GM13976 (cell line): ENCODE measurements at regions not wholly inside any gene's neighbourhood (a gene's known extent, or its start where the extent isn't known, plus 50 kb on each side); places are given as distances from the start of the nearest gene placed in this dataset.

Source experiments
- DNase-seq: peaks from one replicate; pipeline ENCODE4 v3.0.0; 2012; ENCODE audit warnings: low spot score
- in situ Hi-C: fragments of 300-500 bp; cut with MboI; formaldehyde crosslinking; loops from one replicate; pipeline ENCODE4 v1.12.0; 2022; ENCODE audit warnings: low sequenced_read_pairs, mixed read lengths, inconsistent platforms; ENCODE audit not compliant: unreplicated experiment
- TF ChIP-seq, protein P1 (sequence below): IDR thresholded peaks from 2 replicates; pipeline ENCODE4 v1.5.1; 2012; ENCODE audit warnings: borderline replicate concordance, mild to moderate bottlenecking; ENCODE audit not compliant: insufficient read depth; ENCODE audit errors: extremely low read depth, missing control alignments, control extremely low read depth

DNA sequence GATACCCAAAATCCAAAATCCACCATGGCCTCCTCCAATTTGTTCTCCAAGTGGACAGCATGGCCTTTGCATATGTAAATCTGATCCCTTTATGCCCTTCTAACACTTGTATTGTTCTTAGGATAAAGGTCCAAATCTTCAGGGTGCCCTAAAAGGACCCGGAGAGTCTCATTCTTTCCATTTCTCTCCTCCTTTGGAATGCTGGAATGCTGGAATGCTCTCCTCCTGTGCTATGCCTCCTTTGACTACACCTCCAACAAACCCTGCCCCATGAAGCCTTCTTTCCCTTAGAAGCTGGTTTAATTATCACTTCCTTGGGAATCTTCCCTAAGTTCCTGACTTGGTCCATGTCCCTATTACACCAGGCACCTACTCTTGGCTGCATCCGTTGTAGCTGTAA, 484.8 kb upstream of the RUNX1 start:
- TF ChIP-seq, protein P1, sequence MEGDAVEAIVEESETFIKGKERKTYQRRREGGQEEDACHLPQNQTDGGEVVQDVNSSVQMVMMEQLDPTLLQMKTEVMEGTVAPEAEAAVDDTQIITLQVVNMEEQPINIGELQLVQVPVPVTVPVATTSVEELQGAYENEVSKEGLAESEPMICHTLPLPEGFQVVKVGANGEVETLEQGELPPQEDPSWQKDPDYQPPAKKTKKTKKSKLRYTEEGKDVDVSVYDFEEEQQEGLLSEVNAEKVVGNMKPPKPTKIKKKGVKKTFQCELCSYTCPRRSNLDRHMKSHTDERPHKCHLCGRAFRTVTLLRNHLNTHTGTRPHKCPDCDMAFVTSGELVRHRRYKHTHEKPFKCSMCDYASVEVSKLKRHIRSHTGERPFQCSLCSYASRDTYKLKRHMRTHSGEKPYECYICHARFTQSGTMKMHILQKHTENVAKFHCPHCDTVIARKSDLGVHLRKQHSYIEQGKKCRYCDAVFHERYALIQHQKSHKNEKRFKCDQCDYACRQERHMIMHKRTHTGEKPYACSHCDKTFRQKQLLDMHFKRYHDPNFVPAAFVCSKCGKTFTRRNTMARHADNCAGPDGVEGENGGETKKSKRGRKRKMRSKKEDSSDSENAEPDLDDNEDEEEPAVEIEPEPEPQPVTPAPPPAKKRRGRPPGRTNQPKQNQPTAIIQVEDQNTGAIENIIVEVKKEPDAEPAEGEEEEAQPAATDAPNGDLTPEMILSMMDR: no peak
- in situ Hi-C loops: no loop called here
- no peak for DNase-seq

DNA sequence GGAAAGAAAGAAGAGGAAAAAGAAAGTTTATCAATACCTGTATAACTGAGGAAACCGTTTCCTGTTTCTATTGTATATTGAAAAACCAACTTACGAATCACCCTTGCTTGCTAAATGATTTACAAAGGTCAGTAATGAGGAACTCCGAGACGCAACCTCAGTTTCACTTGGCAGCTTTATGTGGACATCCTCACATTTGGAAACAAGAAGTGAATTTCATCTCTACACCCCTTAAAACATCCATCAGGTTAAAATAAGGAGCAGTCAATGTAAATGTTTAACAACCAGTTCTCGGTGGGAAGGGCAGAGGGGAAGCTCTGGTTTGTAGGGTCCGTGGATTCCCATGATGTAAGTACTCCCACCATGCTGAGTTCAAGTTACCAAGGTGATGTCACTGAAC, 481.7 kb upstream of the RUNX1 start:
- in situ Hi-C loops: no loop called here
- DNase-seq: no peak
- TF ChIP-seq, protein P1: no peak

DNA sequence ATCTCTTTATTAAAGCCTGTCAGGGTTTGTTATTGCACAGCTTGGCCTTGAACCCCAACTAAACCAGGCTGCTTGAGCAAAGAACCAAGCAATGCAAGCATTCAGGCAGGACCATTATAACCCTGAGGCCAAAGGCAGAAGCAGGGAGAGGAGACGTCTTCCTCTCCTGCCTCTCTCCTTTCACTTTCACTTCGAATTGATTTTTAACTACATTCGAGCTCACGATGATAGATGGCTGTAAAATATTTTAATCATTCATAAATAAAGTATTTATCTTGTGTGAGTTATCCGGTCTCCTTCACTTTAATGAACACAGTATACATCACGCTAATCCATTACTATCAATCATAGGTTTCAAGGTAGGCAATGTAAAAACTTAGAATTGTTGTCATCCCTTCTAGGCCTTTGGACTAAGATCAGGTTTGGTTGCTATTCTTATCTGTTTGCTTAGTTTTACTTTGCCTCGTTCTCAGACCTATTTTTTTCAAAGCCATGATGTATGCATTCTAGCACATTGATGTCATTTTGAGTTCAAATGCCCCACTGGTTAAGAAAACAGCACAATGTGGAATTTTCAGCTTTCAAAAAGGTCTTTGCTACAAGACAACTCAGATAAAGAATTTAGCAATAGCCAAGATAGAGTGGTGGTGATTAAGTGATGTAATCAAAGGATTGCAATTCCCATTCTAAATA, 480.2 kb upstream of the RUNX1 start:
- in situ Hi-C loops: no loop called here
- TF ChIP-seq, protein P1: no peak
- peak; percentile 50 for DNase-seq

DNA sequence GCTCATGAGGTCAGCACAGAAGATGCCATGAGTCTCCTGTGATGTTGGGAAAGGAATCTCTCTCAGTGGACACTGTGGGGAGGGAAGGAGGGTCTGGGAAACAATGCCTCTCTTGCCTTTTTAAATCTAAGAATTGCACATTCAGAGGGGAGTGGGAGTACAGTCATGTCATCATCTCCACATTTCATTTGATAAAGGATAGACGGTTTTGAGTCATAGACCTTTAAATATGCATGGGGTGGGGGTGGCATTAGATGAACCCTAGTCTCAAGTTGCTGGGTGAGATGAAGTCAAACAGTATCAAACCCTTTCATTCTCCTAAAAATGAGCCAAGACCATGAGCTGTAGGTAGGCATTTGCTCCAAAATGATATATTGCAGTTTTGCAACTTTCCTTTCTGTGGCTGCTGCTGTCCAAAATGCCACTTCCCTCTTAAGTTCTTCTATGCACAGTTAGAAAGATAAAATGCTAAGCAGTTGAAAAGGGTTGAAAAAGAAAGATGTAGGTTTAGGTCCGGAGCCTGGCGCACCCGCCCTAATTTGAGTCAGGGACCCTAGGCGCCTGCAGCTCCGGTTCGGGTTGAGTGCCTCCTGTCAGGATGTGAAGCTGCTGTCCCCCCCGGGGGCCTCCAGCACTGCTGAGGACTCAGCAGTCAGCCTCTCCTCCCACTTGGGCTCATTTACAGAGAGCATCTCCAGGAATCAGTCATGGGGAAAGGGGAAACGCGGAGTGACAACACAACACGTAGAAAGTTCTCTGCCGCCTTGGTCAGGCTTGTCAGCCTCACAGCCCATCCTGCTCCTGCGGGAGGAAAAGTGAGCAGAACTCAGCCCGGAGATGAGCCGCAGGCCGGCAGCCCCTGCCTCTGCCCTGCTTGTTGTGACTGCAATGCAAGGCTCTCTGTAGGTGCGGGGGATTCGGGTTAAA, 479.3 kb upstream of the RUNX1 start:
- in situ Hi-C loops: no loop called here
- peak; percentile 39 for DNase-seq
- TF ChIP-seq, protein P1: no peak

DNA sequence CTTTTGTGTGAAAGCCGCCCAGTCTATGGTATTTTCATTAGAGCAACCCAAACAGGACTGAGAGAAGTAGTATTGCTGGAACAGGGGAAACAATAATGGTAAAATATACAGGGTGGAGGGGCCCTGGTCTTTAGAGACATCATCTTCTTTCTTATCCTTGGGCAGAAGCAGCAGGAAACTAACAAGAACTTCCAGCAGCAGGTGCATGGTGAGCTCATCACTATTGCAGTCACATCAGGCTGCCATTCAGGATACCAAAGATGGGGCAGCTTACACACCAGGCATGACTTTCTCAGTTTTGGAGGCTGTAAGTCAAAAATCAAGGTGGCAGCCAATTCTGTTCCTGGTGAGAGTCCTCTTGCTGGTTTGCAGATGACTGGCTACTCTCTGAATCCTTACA, 478.3 kb upstream of the RUNX1 start:
- in situ Hi-C loops: no loop called here
- TF ChIP-seq, protein P1: no peak
- DNase-seq: no peak

DNA sequence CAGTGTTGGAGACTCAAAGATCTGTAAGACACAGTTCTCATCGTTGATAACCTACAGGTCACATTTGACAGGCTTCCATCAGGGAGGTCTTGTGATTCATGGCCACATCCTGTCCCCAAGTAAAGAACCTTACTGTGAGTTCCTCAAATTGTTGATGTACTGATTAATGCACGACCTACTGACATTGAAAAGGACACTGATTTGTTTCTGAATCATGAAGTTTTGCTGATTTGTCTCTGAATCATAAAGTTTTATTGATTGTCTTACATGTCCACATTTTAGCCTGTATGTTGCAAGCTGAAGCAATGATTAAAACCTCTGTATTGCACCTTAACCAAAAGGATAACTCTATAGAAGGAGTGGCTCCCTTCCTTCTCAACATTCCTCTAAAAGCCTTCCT, 476.3 kb upstream of the RUNX1 start:
- DNase-seq: no peak
- TF ChIP-seq, protein P1: no peak
- in situ Hi-C loops: no loop called here
